ENCODE measurements at regions not wholly inside any gene's neighbourhood (a gene's known extent, or its start where the extent isn't known, plus 50 kb on each side); places are given as distances from the start of the nearest gene placed in this dataset.
"Not testable (repeated sequence)": the region's sequence is repeated elsewhere in the genome, so short reads cannot be mapped to it uniquely, and the experiment has no call there.

- Histone ChIP-seq H3K9me3 (ENCODE audit: control insufficient read depth, low read length) (no peaks in the 10 kb centered on the region), H3K36me3 (ENCODE audit: control insufficient read depth, insufficient read depth, low read length) (no peaks in the 10 kb centered on the region)
These were observed 256.4 kb upstream of the HDAC4 start for GRCh38 chr2:239657236-239657635.

GRCh38 chr2:239654266-239654665 is 253.4 kb upstream of the HDAC4 start:
- Histone ChIP-seq H3K36me3 (ENCODE audit: control insufficient read depth, insufficient read depth, low read length) (no peaks in the 10 kb centered on the region), H3K9me3 (ENCODE audit: control insufficient read depth, low read length) (no peaks in the 10 kb centered on the region), H3K9ac (ENCODE audit: low read length) (no peak overlapping the region), H3K27me3 (ENCODE audit: control insufficient read depth, insufficient read depth, low read length) (peaks cover 5% of the 10 kb centered on the region), H3K4me1 (ENCODE audit: control insufficient read depth, insufficient read depth, low read length) (no peaks in the 10 kb centered on the region), H3K4me3 (ENCODE audit: low read length) (no peak overlapping the region)

More at GRCh38 chr2:239657236-239657635, 256.4 kb upstream of the HDAC4 start:
- Histone ChIP-seq H3K4me3 (ENCODE audit: low read length) (no peak overlapping the region), H3K4me1 (ENCODE audit: control insufficient read depth, insufficient read depth, low read length) (no peaks in the 10 kb centered on the region), H3K27me3 (ENCODE audit: control insufficient read depth, insufficient read depth, low read length) (peaks cover 21% of the 10 kb centered on the region), H3K9ac (ENCODE audit: low read length) (no peak overlapping the region)

DNA sequence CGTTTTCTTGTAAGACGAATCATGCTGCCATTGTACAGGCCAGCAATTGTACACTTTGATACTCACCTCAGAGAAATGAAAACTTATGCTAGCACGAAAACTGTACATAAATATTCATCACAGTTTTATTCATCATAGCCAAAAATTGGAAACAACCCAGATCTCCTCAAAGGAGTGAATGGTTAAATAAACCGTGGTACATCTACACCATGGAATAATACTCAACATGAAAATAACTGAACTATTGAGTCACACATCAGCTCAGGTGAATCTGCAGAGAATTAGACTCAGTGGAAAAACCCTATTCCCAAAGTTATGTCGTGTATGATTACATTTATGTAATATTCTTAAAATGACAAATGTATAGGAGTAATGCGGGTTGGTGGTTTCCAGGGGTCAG is 251.0 kb upstream of the HDAC4 start:
- H3K27me3 ChIP-seq (ENCODE audit: control insufficient read depth, insufficient read depth, low read length) = no peaks in the 10 kb centered on the region
- no peaks in the 10 kb centered on the region for H3K9me3 ChIP-seq (ENCODE audit: control insufficient read depth, low read length)

GRCh38 chr2:239650674-239651073 is 249.9 kb upstream of the HDAC4 start:
- Histone ChIP-seq H3K4me1 (ENCODE audit: control insufficient read depth, insufficient read depth, low read length) (no peaks in the 10 kb centered on the region), H3K9ac (ENCODE audit: low read length) (no peak overlapping the region), H3K9me3 (ENCODE audit: control insufficient read depth, low read length) (no peaks in the 10 kb centered on the region), H3K4me3 (ENCODE audit: low read length) (no peak overlapping the region), H3K36me3 (ENCODE audit: control insufficient read depth, insufficient read depth, low read length) (no peaks in the 10 kb centered on the region), H3K27me3 (ENCODE audit: control insufficient read depth, insufficient read depth, low read length) (no peaks in the 10 kb centered on the region)

More for the DNA sequence above, 251.0 kb upstream of the HDAC4 start:
- Histone ChIP-seq H3K9ac (ENCODE audit: low read length) (no peak overlapping the region), H3K36me3 (ENCODE audit: control insufficient read depth, insufficient read depth, low read length) (no peaks in the 10 kb centered on the region), H3K4me3 (ENCODE audit: low read length) (no peak overlapping the region), H3K4me1 (ENCODE audit: control insufficient read depth, insufficient read depth, low read length) (no peaks in the 10 kb centered on the region)

DNA sequence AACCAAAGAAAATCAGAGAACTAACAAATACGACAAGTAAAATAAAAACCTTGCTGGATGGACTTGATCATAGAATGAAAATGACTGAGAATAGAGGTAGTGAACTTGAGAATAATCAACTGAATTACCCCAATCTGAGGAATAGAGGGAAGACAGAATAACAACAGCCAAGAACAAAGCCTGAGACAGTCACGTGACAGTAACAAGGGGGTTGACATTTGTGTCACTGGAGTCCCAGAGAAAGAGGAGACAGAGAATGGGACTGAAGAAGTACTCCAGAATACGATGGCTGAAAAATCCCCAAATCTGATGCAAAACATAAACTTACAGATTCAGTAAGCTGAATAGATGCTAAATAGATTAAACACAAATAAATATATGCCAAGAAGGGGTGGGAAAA is 248.5 kb upstream of the HDAC4 start:
- Histone ChIP-seq H3K9me3 (ENCODE audit: control insufficient read depth, low read length) (no peaks in the 10 kb centered on the region), H3K9ac (ENCODE audit: low read length) (no peak overlapping the region), H3K36me3 (ENCODE audit: control insufficient read depth, insufficient read depth, low read length) (no peaks in the 10 kb centered on the region), H3K4me3 (ENCODE audit: low read length) (no peak overlapping the region), H3K4me1 (ENCODE audit: control insufficient read depth, insufficient read depth, low read length) (no peaks in the 10 kb centered on the region), H3K27me3 (ENCODE audit: control insufficient read depth, insufficient read depth, low read length) (no peaks in the 10 kb centered on the region)

DNA sequence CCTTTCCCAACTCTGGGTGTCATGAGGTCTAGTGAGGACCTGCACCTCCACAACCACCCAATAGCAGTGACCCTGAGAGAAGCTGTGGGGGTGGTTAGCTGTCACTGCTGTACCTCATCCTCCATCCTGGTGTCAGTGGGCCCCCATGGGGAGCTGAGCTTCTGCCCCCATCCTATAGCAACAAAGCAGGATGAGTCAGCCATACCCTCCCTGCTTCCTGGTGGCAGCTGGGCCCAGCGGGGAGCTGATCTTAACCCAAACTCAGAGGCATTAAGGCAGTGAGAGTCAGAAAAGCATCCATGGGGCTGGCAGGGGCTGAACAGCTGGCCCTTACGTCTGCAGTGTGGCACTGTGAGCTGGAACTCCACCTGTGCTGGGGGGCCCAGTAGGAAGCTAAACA is 247.8 kb upstream of the HDAC4 start:
- Histone ChIP-seq H3K27me3 (ENCODE audit: control insufficient read depth, insufficient read depth, low read length) (no peaks in the 10 kb centered on the region), H3K9ac (ENCODE audit: low read length) (no peak overlapping the region), H3K4me1 (ENCODE audit: control insufficient read depth, insufficient read depth, low read length) (no peaks in the 10 kb centered on the region), H3K36me3 (ENCODE audit: control insufficient read depth, insufficient read depth, low read length) (no peaks in the 10 kb centered on the region), H3K4me3 (ENCODE audit: low read length) (no peak overlapping the region), H3K9me3 (ENCODE audit: control insufficient read depth, low read length) (no peaks in the 10 kb centered on the region)

GRCh38 chr2:239647052-239647819 is 246.4 kb upstream of the HDAC4 start:
- no peaks in the 10 kb centered on the region for H3K36me3 ChIP-seq (ENCODE audit: control insufficient read depth, insufficient read depth, low read length)
- no peaks in the 10 kb centered on the region for H3K4me1 ChIP-seq (ENCODE audit: control insufficient read depth, insufficient read depth, low read length)
- H3K9me3 ChIP-seq (ENCODE audit: control insufficient read depth, low read length) = no peaks in the 10 kb centered on the region
- no peaks in the 10 kb centered on the region for H3K27me3 ChIP-seq (ENCODE audit: control insufficient read depth, insufficient read depth, low read length)
- no peak overlapping the region for H3K4me3 ChIP-seq (ENCODE audit: low read length)
- H3K9ac ChIP-seq (ENCODE audit: low read length) = no peak overlapping the region

- Histone ChIP-seq H3K9ac (ENCODE audit: low read length) (no peak overlapping the region), H3K9me3 (ENCODE audit: control insufficient read depth, low read length) (no peaks in the 10 kb centered on the region), H3K36me3 (ENCODE audit: control insufficient read depth, insufficient read depth, low read length) (no peaks in the 10 kb centered on the region), H3K4me1 (ENCODE audit: control insufficient read depth, insufficient read depth, low read length) (no peaks in the 10 kb centered on the region), H3K4me3 (ENCODE audit: low read length) (no peak overlapping the region), H3K27me3 (ENCODE audit: control insufficient read depth, insufficient read depth, low read length) (no peaks in the 10 kb centered on the region)
These were observed 245.4 kb upstream of the HDAC4 start for GRCh38 chr2:239646184-239646583.

DNA sequence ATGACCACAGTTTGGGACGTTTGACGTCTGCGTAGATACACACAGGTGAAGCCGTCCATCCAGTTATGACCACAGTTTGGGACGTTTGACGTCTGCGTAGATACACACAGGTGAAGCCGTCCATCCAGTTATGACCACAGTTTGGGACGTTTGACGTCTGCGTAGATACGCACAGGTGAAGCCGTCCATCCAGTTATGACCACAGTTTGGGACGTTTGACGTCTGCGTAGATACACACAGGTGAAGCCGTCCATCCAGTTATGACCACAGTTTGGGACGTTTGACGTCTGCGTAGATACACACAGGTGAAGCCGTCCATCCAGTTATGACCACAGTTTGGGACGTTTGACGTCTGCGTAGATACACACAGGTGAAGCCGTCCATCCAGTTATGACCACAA is 243.8 kb upstream of the HDAC4 start:
- H3K36me3 ChIP-seq (ENCODE audit: control insufficient read depth, insufficient read depth, low read length); H3K4me3 ChIP-seq (ENCODE audit: low read length); H3K4me1 ChIP-seq (ENCODE audit: control insufficient read depth, insufficient read depth, low read length); H3K27me3 ChIP-seq (ENCODE audit: control insufficient read depth, insufficient read depth, low read length); H3K9ac ChIP-seq (ENCODE audit: low read length); H3K9me3 ChIP-seq (ENCODE audit: control insufficient read depth, low read length): not testable (repeated sequence)

- H3K27me3 ChIP-seq (ENCODE audit: control insufficient read depth, insufficient read depth, low read length) = no peaks in the 10 kb centered on the region
- H3K4me3 ChIP-seq (ENCODE audit: low read length) = no peak overlapping the region
- H3K9me3 ChIP-seq (ENCODE audit: control insufficient read depth, low read length) = no peaks in the 10 kb centered on the region
- H3K36me3 ChIP-seq (ENCODE audit: control insufficient read depth, insufficient read depth, low read length) = no peaks in the 10 kb centered on the region
- no peaks in the 10 kb centered on the region for H3K4me1 ChIP-seq (ENCODE audit: control insufficient read depth, insufficient read depth, low read length)
- H3K9ac ChIP-seq (ENCODE audit: low read length) = no peak overlapping the region
These were observed 243.2 kb upstream of the HDAC4 start for GRCh38 chr2:239644011-239644410.

DNA sequence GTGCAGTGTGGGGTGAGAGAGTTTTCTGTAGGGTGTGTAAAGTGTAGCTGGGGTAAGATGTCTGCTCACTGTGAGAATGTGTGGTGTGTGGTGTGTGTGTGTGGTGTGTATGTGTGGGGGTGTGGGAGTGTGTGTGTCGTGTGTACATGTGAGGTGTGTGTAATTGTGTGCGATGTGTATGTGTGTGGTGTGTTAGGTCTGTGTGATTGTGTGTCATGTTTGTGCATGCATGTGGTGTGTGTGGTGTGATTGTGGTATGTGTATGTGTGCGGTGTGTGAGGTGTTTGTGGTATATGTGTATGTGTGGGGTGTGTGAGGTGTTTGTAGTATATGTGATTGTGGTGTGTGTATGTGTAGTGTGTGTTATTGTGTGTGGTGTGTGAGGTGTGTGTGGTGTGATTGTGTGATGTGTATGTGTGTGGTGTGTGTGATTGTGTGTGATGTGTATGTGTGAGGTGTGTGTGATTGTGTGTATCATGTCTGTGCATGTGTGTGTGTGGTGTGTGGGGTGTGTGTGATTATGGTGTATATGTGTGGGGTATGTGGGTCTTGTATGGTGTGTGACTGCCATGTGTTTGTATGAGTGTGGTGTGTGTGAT is 241.7 kb upstream of the HDAC4 start:
- no peaks in the 10 kb centered on the region for H3K4me1 ChIP-seq (ENCODE audit: control insufficient read depth, insufficient read depth, low read length)
- H3K9ac ChIP-seq (ENCODE audit: low read length) = no peak overlapping the region
- H3K36me3 ChIP-seq (ENCODE audit: control insufficient read depth, insufficient read depth, low read length) = no peaks in the 10 kb centered on the region
- H3K4me3 ChIP-seq (ENCODE audit: low read length) = no peak overlapping the region
- no peaks in the 10 kb centered on the region for H3K9me3 ChIP-seq (ENCODE audit: control insufficient read depth, low read length)
- no peaks in the 10 kb centered on the region for H3K27me3 ChIP-seq (ENCODE audit: control insufficient read depth, insufficient read depth, low read length)

- H3K4me1 ChIP-seq (ENCODE audit: control insufficient read depth, insufficient read depth, low read length); H3K36me3 ChIP-seq (ENCODE audit: control insufficient read depth, insufficient read depth, low read length); H3K4me3 ChIP-seq (ENCODE audit: low read length); H3K27me3 ChIP-seq (ENCODE audit: control insufficient read depth, insufficient read depth, low read length); H3K9me3 ChIP-seq (ENCODE audit: control insufficient read depth, low read length); H3K9ac ChIP-seq (ENCODE audit: low read length): not testable (repeated sequence)
These were observed 241.1 kb upstream of the HDAC4 start for GRCh38 chr2:239641904-239642303.
